ENCODE measurements at regions not wholly inside any gene's neighbourhood (a gene's known extent, or its start where the extent isn't known, plus 50 kb on each side); places are given as distances from the start of the nearest gene placed in this dataset.
"Not testable (repeated sequence)": the region's sequence is repeated elsewhere in the genome, so short reads cannot be mapped to it uniquely, and the experiment has no call there.

- no peak for DNase-seq
These were observed 407.0 kb downstream of the CPS1 start for GRCh38 chr2:210963386-210963785.

GRCh38 chr2:210964141-210964764, 407.9 kb downstream of the CPS1 start:
- DNase-seq, result no peak

- no peak for DNase-seq
These were observed 409.1 kb downstream of the CPS1 start for GRCh38 chr2:210965472-210965871.

GRCh38 chr2:210966330-210966729, 409.9 kb downstream of the CPS1 start:
- no peak for DNase-seq

- no peak for DNase-seq
These were observed 415.0 kb downstream of the CPS1 start for GRCh38 chr2:210971431-210971830.

- DNase-seq, result not testable (repeated sequence)
These were observed 430.4 kb downstream of the CPS1 start for GRCh38 chr2:210986806-210987205.

- no peak for DNase-seq
These were observed 434.7 kb downstream of the CPS1 start for GRCh38 chr2:210991107-210991506.

- no peak for DNase-seq
These were observed 437.7 kb downstream of the CPS1 start for GRCh38 chr2:210994104-210994503.

- no peak for DNase-seq
These were observed 441.0 kb downstream of the CPS1 start for GRCh38 chr2:210997373-210997772.

- no peak for DNase-seq
These were observed 441.9 kb downstream of the CPS1 start for GRCh38 chr2:210998334-210998733.

GRCh38 chr2:211014376-211014775, 458.0 kb downstream of the CPS1 start:
- no peak for DNase-seq

- DNase-seq, result no peak
These were observed 458.5 kb downstream of the CPS1 start for GRCh38 chr2:211014906-211015305.

GRCh38 chr2:211025089-211025488, 468.7 kb downstream of the CPS1 start:
- DNase-seq, result not testable (repeated sequence)

- no peak for DNase-seq
These were observed 469.7 kb downstream of the CPS1 start for GRCh38 chr2:211026109-211026508.

GRCh38 chr2:211027976-211028375, 471.6 kb downstream of the CPS1 start:
- no peak for DNase-seq

- no peak for DNase-seq
These were observed 477.4 kb downstream of the CPS1 start for GRCh38 chr2:211033765-211034164.

GRCh38 chr2:211035548-211036185, 479.3 kb downstream of the CPS1 start:
- no peak for DNase-seq

- DNase-seq, result no peak
These were observed 488.6 kb downstream of the CPS1 start for GRCh38 chr2:211045025-211045424.

- no peak for DNase-seq
These were observed 493.1 kb downstream of the CPS1 start for GRCh38 chr2:211049321-211050018.

- no peak for DNase-seq
These were observed 499.0 kb downstream of the CPS1 start for GRCh38 chr2:211055438-211055837.

GRCh38 chr2:211061612-211062296, 505.4 kb downstream of the CPS1 start:
- no peak for DNase-seq

GRCh38 chr2:211062297-211062612, 505.9 kb downstream of the CPS1 start:
- DNase-seq, result no peak

- no peak for DNase-seq
These were observed 510.6 kb downstream of the CPS1 start for GRCh38 chr2:211067029-211067428.

Measured in CD4-positive, alpha-beta T cell treated with Interleukin-10 for 1 hour (primary cell).